ENCODE measurements at regions not wholly inside any gene's neighbourhood (a gene's known extent, or its start where the extent isn't known, plus 50 kb on each side); places are given as distances from the start of the nearest gene placed in this dataset.

DNA sequence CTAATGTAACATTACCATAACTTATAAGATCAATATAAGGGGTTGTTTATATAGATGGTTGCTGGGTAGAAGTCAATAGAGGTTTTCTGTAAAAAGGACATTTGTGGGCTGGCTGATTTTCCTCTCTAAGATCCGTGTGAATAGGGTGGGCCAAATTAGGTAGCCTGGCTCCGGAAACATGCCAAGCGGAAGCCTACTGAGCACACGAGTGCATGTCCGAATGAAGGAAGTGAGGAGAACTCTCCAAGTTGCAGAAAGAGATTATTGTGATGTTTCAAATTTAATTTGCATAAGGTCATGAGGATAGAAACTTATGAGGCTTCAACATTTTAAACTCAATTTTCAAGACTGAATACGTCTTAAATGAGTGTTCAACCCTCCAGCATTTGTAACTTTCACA, 356.7 kb downstream of the SNAPC1 start:
- no peak for DNase-seq (ENCODE audit: extremely low spot score)
- CTCF ChIA-PET: interaction anchor here (2.2 kb wide), 1 partner anchor 13 kb away, joined by 8 read pairs; no protein-coding TSS in a partner anchor
- POLR2A ChIA-PET: no interaction called here
- TF ChIP-seq FOXA1 (IDR thresholded peaks at IDR 0.05): no peak
- TF ChIP-seq ZNF384 (IDR thresholded peaks at IDR 0.05): no peak
- TF ChIP-seq SP1 (IDR thresholded peaks at IDR 0.05): no peak
- no peak for TF ChIP-seq LEF1 (IDR thresholded peaks at IDR 0.05; ENCODE audit: borderline replicate concordance)
- no peak for TF ChIP-seq HDGF (IDR thresholded peaks at IDR 0.05; ENCODE audit: borderline replicate concordance)
- TF ChIP-seq L3MBTL2 (conservative IDR thresholded peaks at IDR 0.05): no peak
- no peak for TF ChIP-seq FOXK2 (IDR thresholded peaks at IDR 0.05)
- TF ChIP-seq FOXM1 (IDR thresholded peaks at IDR 0.05; ENCODE audit: borderline replicate concordance): no peak
- TF ChIP-seq NFRKB (IDR thresholded peaks at IDR 0.05): no peak
- no peak for TF ChIP-seq CTBP1 (IDR thresholded peaks at IDR 0.05; ENCODE audit: borderline replicate concordance)
- TF ChIP-seq SUZ12 (IDR thresholded peaks at IDR 0.05): no peak
- TF ChIP-seq, protein P1, sequence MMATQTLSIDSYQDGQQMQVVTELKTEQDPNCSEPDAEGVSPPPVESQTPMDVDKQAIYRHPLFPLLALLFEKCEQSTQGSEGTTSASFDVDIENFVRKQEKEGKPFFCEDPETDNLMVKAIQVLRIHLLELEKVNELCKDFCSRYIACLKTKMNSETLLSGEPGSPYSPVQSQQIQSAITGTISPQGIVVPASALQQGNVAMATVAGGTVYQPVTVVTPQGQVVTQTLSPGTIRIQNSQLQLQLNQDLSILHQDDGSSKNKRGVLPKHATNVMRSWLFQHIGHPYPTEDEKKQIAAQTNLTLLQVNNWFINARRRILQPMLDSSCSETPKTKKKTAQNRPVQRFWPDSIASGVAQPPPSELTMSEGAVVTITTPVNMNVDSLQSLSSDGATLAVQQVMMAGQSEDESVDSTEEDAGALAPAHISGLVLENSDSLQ (IDR thresholded peaks at IDR 0.05): no peak
- no peak for TF ChIP-seq ARNT (IDR thresholded peaks at IDR 0.05)
- TF ChIP-seq TARDBP (IDR thresholded peaks at IDR 0.05): no peak
- TF ChIP-seq ELF4 (IDR thresholded peaks at IDR 0.05): no peak
- TF ChIP-seq BHLHE40 (IDR thresholded peaks at IDR 0.05; ENCODE audit: borderline replicate concordance): no peak

DNA sequence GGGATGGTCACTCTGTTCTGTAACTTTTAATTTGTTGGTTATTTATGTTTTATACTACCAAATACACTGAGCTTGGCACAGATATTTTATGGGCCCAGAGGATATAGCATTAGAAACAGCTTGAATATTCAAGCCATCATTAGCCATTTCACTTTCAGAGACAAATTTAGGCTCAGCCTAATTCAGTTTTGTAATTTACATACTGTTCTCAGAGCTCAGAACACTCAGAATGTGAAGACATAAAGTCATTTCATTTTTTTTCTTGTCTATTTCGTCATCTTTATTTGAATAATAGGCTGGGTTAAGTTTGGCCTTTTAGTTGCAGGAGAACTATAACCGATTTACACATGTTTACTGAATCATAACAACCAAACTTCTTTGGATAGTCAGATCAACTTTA, 361.7 kb downstream of the SNAPC1 start:
- ChIA-PET POLR2A (no interaction called here), CTCF (no interaction called here)

DNA sequence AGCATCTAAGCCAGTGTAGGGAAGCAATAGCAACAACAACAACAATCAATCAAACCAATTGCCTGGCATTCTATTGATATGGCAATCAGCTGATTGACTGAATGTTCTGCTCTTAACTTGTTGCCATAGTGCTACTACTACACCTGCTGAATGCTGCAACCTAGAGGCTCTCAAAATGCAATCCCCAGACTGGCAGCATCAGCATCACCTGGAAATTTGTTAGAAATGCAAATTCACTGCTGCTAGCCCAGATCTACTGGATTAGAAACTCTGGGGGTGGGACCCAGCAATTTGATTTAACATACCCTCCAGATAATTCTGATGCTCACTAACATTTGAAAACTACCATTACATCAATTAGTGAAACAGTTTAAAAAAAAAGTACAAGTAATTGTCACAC, 363.6 kb downstream of the SNAPC1 start:
- ChIA-PET POLR2A (no interaction called here), CTCF (interaction anchor here (1.1 to 2.9 kb wide), 5 partner anchors 9 to 232 kb away, joined by 3 to 21 read pairs (median 7); no protein-coding TSS in a partner anchor)
- no peak for DNase-seq (ENCODE audit: extremely low spot score)

More for the DNA sequence above, 361.7 kb downstream of the SNAPC1 start:
- no peak for DNase-seq (ENCODE audit: extremely low spot score)
- TF ChIP-seq BHLHE40 (IDR thresholded peaks at IDR 0.05; ENCODE audit: borderline replicate concordance): no peak
- no peak for TF ChIP-seq ELF4 (IDR thresholded peaks at IDR 0.05)
- TF ChIP-seq ZNF384 (IDR thresholded peaks at IDR 0.05): no peak
- no peak for TF ChIP-seq HDGF (IDR thresholded peaks at IDR 0.05; ENCODE audit: borderline replicate concordance)
- no peak for TF ChIP-seq FOXA1 (IDR thresholded peaks at IDR 0.05)
- no peak for TF ChIP-seq SUZ12 (IDR thresholded peaks at IDR 0.05)
- no peak for TF ChIP-seq FOXK2 (IDR thresholded peaks at IDR 0.05)
- TF ChIP-seq ARNT (IDR thresholded peaks at IDR 0.05): no peak
- TF ChIP-seq CTBP1 (IDR thresholded peaks at IDR 0.05; ENCODE audit: borderline replicate concordance): no peak
- TF ChIP-seq NFRKB (IDR thresholded peaks at IDR 0.05): no peak

DNA sequence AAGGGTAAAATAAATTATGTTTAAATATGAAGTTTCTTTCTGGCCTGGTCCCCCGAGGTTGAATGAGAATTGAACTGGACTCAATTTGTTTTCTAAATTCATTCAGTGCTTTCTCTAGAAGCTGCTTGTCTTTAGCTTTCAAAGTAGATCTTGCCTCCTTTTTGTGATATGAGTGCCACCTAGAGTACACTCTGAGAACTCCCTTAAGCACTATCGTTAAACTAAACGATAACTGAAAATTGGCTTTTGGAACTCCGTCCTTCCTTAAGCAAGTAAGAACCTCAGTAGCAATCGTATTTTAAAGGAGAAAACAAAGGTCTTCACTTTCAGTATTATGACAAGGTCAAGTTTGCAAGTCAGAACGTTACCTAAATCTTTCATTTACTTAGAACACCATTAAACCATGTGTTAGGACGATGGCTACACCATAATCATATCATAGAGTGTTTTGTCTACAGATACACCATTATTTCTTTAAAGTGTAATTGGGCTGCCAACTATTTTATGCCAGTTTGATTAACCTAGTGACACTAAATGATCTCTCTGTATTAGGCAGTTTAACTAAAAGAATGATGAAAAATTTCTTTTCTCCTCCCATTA, 364.8 kb downstream of the SNAPC1 start:
- DNase-seq (ENCODE audit: extremely low spot score): peak; percentile 49

More for the DNA sequence above, 363.6 kb downstream of the SNAPC1 start:
- TF ChIP-seq SUZ12 (IDR thresholded peaks at IDR 0.05) (no peak), HDGF (IDR thresholded peaks at IDR 0.05; ENCODE audit: borderline replicate concordance) (no peak)

DNA sequence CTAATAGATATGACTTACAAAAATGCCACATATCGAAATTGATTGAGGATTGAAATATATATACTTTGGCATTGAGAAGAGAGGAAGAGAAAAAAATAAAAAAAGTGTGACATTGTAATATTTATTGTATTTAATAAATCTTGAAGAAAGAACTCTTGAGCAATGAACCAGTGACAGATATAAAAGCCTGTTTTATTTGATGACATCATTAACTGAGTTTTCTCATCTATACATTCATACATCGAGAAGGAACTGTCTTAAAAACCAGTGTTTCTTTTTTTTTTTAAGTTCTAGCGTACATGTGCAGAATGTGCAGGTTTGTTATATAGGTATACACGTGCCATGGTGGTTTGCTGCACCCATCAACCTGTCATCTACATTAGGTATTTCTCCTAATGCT, 368.2 kb downstream of the SNAPC1 start:
- no peak for DNase-seq (ENCODE audit: extremely low spot score)
- POLR2A ChIA-PET: no interaction called here
- CTCF ChIA-PET: no interaction called here
- TF ChIP-seq FOXK2 (IDR thresholded peaks at IDR 0.05) (no peak), NFRKB (IDR thresholded peaks at IDR 0.05) (no peak), TARDBP (IDR thresholded peaks at IDR 0.05) (no peak), BHLHE40 (IDR thresholded peaks at IDR 0.05; ENCODE audit: borderline replicate concordance) (no peak), CTBP1 (IDR thresholded peaks at IDR 0.05; ENCODE audit: borderline replicate concordance) (no peak), HDGF (IDR thresholded peaks at IDR 0.05; ENCODE audit: borderline replicate concordance) (no peak), SUZ12 (IDR thresholded peaks at IDR 0.05) (no peak), LEF1 (IDR thresholded peaks at IDR 0.05; ENCODE audit: borderline replicate concordance) (no peak), ELF4 (IDR thresholded peaks at IDR 0.05) (no peak), FOXM1 (IDR thresholded peaks at IDR 0.05; ENCODE audit: borderline replicate concordance) (no peak), SP1 (IDR thresholded peaks at IDR 0.05) (no peak), FOXA1 (IDR thresholded peaks at IDR 0.05) (no peak), ZNF384 (IDR thresholded peaks at IDR 0.05) (no peak), L3MBTL2 (conservative IDR thresholded peaks at IDR 0.05) (no peak)
- TF ChIP-seq, protein P1 (IDR thresholded peaks at IDR 0.05): no peak

More for the DNA sequence above, 364.8 kb downstream of the SNAPC1 start:
- CTCF ChIA-PET: interaction anchor here (0.6 to 2.9 kb wide), 11 partner anchors 10 to 238 kb away, joined by 3 to 21 read pairs (median 5); no protein-coding TSS in a partner anchor
- TF ChIP-seq ARNT (IDR thresholded peaks at IDR 0.05): no peak
- TF ChIP-seq NFRKB (IDR thresholded peaks at IDR 0.05): no peak
- no peak for TF ChIP-seq LEF1 (IDR thresholded peaks at IDR 0.05; ENCODE audit: borderline replicate concordance)
- TF ChIP-seq ELF4 (IDR thresholded peaks at IDR 0.05): no peak
- TF ChIP-seq L3MBTL2 (conservative IDR thresholded peaks at IDR 0.05): no peak
- no peak for TF ChIP-seq SP1 (IDR thresholded peaks at IDR 0.05)
- TF ChIP-seq FOXM1 (IDR thresholded peaks at IDR 0.05; ENCODE audit: borderline replicate concordance): no peak
- TF ChIP-seq FOXA1 (IDR thresholded peaks at IDR 0.05): no peak
- TF ChIP-seq BHLHE40 (IDR thresholded peaks at IDR 0.05; ENCODE audit: borderline replicate concordance): no peak
- POLR2A ChIA-PET: no interaction called here

DNA sequence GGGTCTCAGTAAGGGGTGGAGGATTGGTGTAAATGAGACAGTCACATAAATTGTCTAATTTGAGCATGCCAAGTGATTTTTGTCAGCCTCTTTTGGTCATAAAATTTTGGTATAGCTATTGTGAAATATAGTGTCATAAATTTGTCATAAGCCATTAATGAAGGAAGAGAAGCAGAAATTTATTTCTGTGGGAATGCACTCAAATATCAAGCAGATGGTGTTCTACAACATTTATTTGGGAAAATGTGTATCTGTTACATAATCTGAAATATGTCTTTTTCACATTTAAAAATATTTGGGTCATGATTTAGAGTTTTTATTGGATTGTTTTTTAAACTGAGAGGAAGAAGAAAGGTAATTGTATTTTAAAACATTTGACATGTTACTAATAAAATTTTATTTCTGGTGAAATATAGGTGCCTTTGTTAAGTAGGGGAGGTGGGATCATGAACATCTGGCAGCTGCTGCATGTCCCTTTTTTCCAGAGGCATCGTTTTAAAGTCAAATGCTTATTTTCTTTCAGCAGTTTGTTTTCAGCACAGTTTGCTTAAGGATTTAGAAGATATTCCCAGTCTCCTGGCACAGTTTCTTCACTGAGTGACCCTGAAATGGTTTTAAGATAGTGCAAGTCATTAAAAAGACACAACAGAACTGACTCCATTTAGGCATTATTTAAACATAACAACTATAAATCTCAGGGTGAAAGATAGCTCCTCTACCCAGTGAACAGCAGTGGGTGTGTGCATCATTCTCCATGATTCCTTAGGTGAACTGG, 371.7 kb downstream of the SNAPC1 start:
- ChIA-PET POLR2A (no interaction called here), CTCF (no interaction called here)
- TF ChIP-seq, protein P1 (IDR thresholded peaks at IDR 0.05): no peak
- no peak for TF ChIP-seq NFRKB (IDR thresholded peaks at IDR 0.05)
- no peak for TF ChIP-seq ELF4 (IDR thresholded peaks at IDR 0.05)
- no peak for TF ChIP-seq HDGF (IDR thresholded peaks at IDR 0.05; ENCODE audit: borderline replicate concordance)
- TF ChIP-seq LEF1 (IDR thresholded peaks at IDR 0.05; ENCODE audit: borderline replicate concordance): no peak
- no peak for TF ChIP-seq SP1 (IDR thresholded peaks at IDR 0.05)
- TF ChIP-seq FOXK2 (IDR thresholded peaks at IDR 0.05): no peak
- TF ChIP-seq SUZ12 (IDR thresholded peaks at IDR 0.05): no peak
- TF ChIP-seq FOXA1 (IDR thresholded peaks at IDR 0.05): no peak
- no peak for DNase-seq (ENCODE audit: extremely low spot score)

Data from HEK293T (cell line).